Esophagus squamous epithelium (tissue), 4 donors: ENCODE measurements at regions not wholly inside any gene's neighbourhood (a gene's known extent, or its start where the extent isn't known, plus 50 kb on each side); places are given as distances from the start of the nearest gene placed in this dataset.

Experiments
- POLR2A ChIP-seq, 4 donors: fragments of 450-650 bp; IDR thresholded peaks; one replicate each; pipeline ENCODE4 v1.6.1; 2017; ENCODE audit warnings: antibody characterized with exemption in 4 of 4, mild to moderate bottlenecking in 4 of 4, moderate library complexity in 3 of 4
- TF ChIP-seq, protein P1 (sequence below), 6 experiments: fragments of 450-650 bp in 4 of 6; fragments of 200-600 bp in 2 of 6; sonication (generic) in 2 of 6; IDR thresholded peaks; one replicate each; pipeline ENCODE4 v1.5.1; 2016 to 2019; ENCODE audit warnings: antibody characterized with exemption in 6 of 6, mild to moderate bottlenecking in 4 of 6, moderate library complexity in 4 of 6

DNA sequence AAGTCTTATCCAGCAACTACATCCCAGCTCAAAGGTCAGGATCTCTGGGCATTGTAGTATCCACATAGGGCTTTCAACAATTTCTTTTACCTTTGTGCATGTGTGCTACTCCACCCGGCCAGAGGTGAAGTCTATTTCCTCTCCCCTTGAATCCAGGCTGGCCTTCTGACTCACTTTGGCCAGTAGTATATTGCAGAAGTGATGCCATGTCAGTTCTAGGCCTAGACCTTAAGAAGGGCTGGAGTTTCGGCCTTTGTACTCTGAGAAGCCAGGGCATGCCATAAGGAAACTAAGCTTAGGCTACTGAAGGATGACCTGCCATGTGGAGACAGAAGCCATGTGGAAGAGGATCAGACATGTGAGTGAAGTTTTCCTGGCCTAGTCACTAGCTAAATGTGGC, 191.2 kb upstream of the ATP6AP2 start:
- TF ChIP-seq, protein P1, sequence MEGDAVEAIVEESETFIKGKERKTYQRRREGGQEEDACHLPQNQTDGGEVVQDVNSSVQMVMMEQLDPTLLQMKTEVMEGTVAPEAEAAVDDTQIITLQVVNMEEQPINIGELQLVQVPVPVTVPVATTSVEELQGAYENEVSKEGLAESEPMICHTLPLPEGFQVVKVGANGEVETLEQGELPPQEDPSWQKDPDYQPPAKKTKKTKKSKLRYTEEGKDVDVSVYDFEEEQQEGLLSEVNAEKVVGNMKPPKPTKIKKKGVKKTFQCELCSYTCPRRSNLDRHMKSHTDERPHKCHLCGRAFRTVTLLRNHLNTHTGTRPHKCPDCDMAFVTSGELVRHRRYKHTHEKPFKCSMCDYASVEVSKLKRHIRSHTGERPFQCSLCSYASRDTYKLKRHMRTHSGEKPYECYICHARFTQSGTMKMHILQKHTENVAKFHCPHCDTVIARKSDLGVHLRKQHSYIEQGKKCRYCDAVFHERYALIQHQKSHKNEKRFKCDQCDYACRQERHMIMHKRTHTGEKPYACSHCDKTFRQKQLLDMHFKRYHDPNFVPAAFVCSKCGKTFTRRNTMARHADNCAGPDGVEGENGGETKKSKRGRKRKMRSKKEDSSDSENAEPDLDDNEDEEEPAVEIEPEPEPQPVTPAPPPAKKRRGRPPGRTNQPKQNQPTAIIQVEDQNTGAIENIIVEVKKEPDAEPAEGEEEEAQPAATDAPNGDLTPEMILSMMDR (IDR thresholded peaks at IDR 0.05) = no peak
- no peak for TF ChIP-seq POLR2A (IDR thresholded peaks at IDR 0.05)
